Endothelial cell of umbilical vein (primary cell): ENCODE measurements at regions not wholly inside any gene's neighbourhood (a gene's known extent, or its start where the extent isn't known, plus 50 kb on each side); places are given as distances from the start of the nearest gene placed in this dataset.

Experiments
- BruUV-seq: library from RNA; stranded (reverse); fragments of 400-500 nt; replicated peaks from 2 replicates; lab custom pipeline; 2021; lab: Mats Ljungman, UMichigan
- CTCF ChIA-PET: fragments of 300-600, 350-600 bp; sonication (Branson Sonifier 250); formaldehyde crosslinking; loops from one replicate; lab custom pipeline; 2021; ENCODE audit warnings: antibody characterized with exemption, inconsistent platforms; lab: Charles Lee
- POLR2A ChIA-PET: fragments of 300-600, 350-600 bp; sonication (Branson Sonifier 250); formaldehyde crosslinking; loops from one replicate; lab custom pipeline; 2021; ENCODE audit warnings: antibody characterized with exemption, inconsistent platforms; lab: Charles Lee
- DNase-seq: peaks from one replicate; pipeline ENCODE4 v3.0.0-alpha.2; 2011; ENCODE audit warnings: low read depth, low spot score
- FAIRE-seq: peaks from 2 replicates; lab custom pipeline; 2011; peaks lifted over from hg19 to GRCh38; lab: Jason Lieb, UNC
- H2AFZ ChIP-seq: 2 replicates; pipeline ENCODE4 v1.6.0; 2012; ENCODE audit warnings: low read depth, low read length, control low read depth, inconsistent platforms
- H3K27ac ChIP-seq: 2 replicates; pipeline ENCODE4 v1.5.1; 2011; ENCODE audit warnings: low read depth, mild to moderate bottlenecking, control low read depth, low read length, moderate library complexity; ENCODE audit not compliant: insufficient read depth
- H3K27me3 ChIP-seq, 2 experiments: 2 replicates each; pipeline versions ENCODE4 v1.6.0 to v1.6.1; 2011; ENCODE audit warnings: low read length in 2 of 2, mixed read lengths in 1 of 2; ENCODE audit not compliant: control insufficient read depth in 2 of 2, insufficient read depth in 2 of 2
- H3K36me3 ChIP-seq, 2 experiments: 2 replicates in 1 of 2; 3 replicates in 1 of 2; pipeline ENCODE4 v1.5.1; 2011; ENCODE audit warnings: low read length in 2 of 2, mild to moderate bottlenecking in 1 of 2, moderate library complexity in 1 of 2; ENCODE audit not compliant: control insufficient read depth in 2 of 2, insufficient read depth in 2 of 2; ENCODE audit errors: extremely low read depth in 1 of 2
- H3K4me1 ChIP-seq: 3 replicates; pipeline ENCODE4 v1.5.1; 2011; ENCODE audit warnings: mild to moderate bottlenecking, low read length; ENCODE audit not compliant: control insufficient read depth, insufficient read depth; ENCODE audit errors: extremely low read depth
- H3K4me2 ChIP-seq: 2 replicates; pipeline ENCODE4 v1.6.1; 2011; ENCODE audit warnings: low read length, control low read depth, mixed read lengths; ENCODE audit not compliant: insufficient read depth
- H3K4me3 ChIP-seq, 3 experiments: fragments of 200-600 bp in 1 of 3; sonication (generic), shearing (Covaris generic) in 1 of 3; replicated peaks in 1 of 3; 2 replicates each; pipeline ENCODE4 v1.5.1; 2011 to 2016; ENCODE audit warnings: control low read depth in 3 of 3, low read length in 3 of 3, mild to moderate bottlenecking in 2 of 3, inconsistent platforms in 1 of 3, low read depth in 1 of 3, moderate library complexity in 1 of 3; ENCODE audit not compliant: insufficient read depth in 1 of 3
- H3K79me2 ChIP-seq: 2 replicates; pipeline ENCODE4 v1.6.0; 2012; ENCODE audit warnings: low read length, inconsistent platforms; ENCODE audit not compliant: control insufficient read depth, insufficient read depth
- H3K9ac ChIP-seq: replicated peaks from 2 replicates; pipeline ENCODE3; 2011; ENCODE audit warnings: low read length, control low read depth; ENCODE audit not compliant: insufficient read depth; ENCODE audit errors: extremely low read depth
- H3K9me1 ChIP-seq: replicated peaks from 3 replicates; pipeline ENCODE4 v1.6.0; 2011; ENCODE audit warnings: mild to moderate bottlenecking, low read length; ENCODE audit not compliant: control insufficient read depth, insufficient read depth; ENCODE audit errors: extremely low read depth
- H3K9me3 ChIP-seq: replicated peaks from 2 replicates; pipeline ENCODE4 v1.5.1; 2012; ENCODE audit warnings: low read length, inconsistent platforms; ENCODE audit not compliant: control insufficient read depth, insufficient read depth
- H4K20me1 ChIP-seq: replicated peaks from 2 replicates; pipeline ENCODE3; 2011; ENCODE audit warnings: mild to moderate bottlenecking, low read length; ENCODE audit not compliant: control insufficient read depth, insufficient read depth; ENCODE audit errors: extremely low read depth
- CTCF ChIP-seq, 2 donors: IDR thresholded peaks; 1 replicate in 1 of 2; 2 replicates in 1 of 2; pipeline ENCODE4 v1.5.1; 2011; ENCODE audit warnings: low read length in 2 of 2, mild to moderate bottlenecking in 2 of 2, moderate library complexity in 2 of 2, control low read depth in 1 of 2, inconsistent platforms in 1 of 2, low read depth in 1 of 2; ENCODE audit not compliant: insufficient read depth in 1 of 2; ENCODE audit errors: extremely low read depth in 1 of 2
- EZH2 ChIP-seq: IDR thresholded peaks from 2 replicates; pipeline ENCODE4 v1.6.1; 2012; ENCODE audit warnings: borderline replicate concordance, low read depth, mild to moderate bottlenecking, moderate library complexity, low read length, inconsistent platforms; ENCODE audit not compliant: severe bottlenecking
- FOS ChIP-seq: IDR thresholded peaks from 2 replicates; pipeline ENCODE4 v1.6.1; 2011; ENCODE audit warnings: mild to moderate bottlenecking, low read length, moderate library complexity, borderline replicate concordance; ENCODE audit not compliant: insufficient read depth
- GATA2 ChIP-seq: IDR thresholded peaks from 2 replicates; pipeline ENCODE4 v1.7.0; 2011; ENCODE audit warnings: low read depth, mild to moderate bottlenecking, moderate library complexity, mixed read lengths, low read length; ENCODE audit not compliant: insufficient read length, insufficient read depth
- JUN ChIP-seq: IDR thresholded peaks from 2 replicates; pipeline ENCODE4 v1.6.1; 2011; ENCODE audit warnings: borderline replicate concordance, low read depth; ENCODE audit not compliant: insufficient read length, insufficient read depth
- MAX ChIP-seq: IDR thresholded peaks from 2 replicates; pipeline ENCODE4 v1.6.1; 2011; ENCODE audit not compliant: insufficient read depth, insufficient read length
- MYC ChIP-seq: IDR thresholded peaks from one replicate; pipeline ENCODE4 v1.6.1; 2011; ENCODE audit warnings: mild to moderate bottlenecking, low read depth, low read length
- POLR2A ChIP-seq: IDR thresholded peaks from 2 replicates; pipeline ENCODE4 v1.6.1; 2012; ENCODE audit warnings: low read depth, mild to moderate bottlenecking, control low read depth, low read length
- POLR2AphosphoS5 ChIP-seq: IDR thresholded peaks from 2 replicates; pipeline ENCODE4 v1.6.1; 2012; ENCODE audit warnings: low read depth, mild to moderate bottlenecking, control low read depth, low read length, moderate library complexity; ENCODE audit not compliant: insufficient read depth
- dilution Hi-C: fragments of 300-500 bp; cut with MboI; formaldehyde crosslinking; loops from one replicate; pipeline ENCODE4 v1.15.0; 2019; ENCODE audit warnings: low sequenced_read_pairs; ENCODE audit not compliant: extremely low pct_ligation_motif_present
- intact Hi-C: fragments of 100-400 bp; cut with micrococcal nuclease; formaldehyde crosslinking; loops from one replicate; pipeline ENCODE4 v1.10.0; 2022

DNA sequence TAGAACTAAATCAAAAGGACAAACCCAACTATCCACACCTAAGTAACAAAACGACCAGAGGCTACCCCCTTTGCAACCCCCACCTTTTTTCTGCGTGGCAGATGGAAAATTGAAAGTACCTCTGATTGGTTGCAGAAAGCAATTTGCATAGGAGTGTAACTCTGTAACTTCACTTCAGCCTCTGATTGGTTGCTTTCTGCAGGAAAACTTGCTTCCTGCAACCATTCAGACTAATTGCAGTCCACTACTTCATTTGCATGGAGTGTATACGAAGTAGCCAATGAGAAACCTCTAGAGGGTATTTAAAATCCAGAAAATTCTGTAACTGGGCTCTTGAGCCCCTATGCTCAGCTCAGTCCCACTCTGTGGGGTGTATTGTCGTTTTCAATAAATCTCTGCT, 129.1 kb upstream of the OLIG3 start:
- CTCF ChIA-PET, result no interaction called here
- H3K9me1 ChIP-seq, result no peaks in the 10 kb centered on the region
- no peaks in the 10 kb centered on the region for H4K20me1 ChIP-seq
- TF ChIP-seq MYC (no peak), POLR2AphosphoS5 (no peak), FOS (no peak), MAX (no peak), CTCF (IDR thresholded peaks at IDR 0.05; ENCODE audit: extremely low read depth in 1 of 2, insufficient read depth in 1 of 2, low read depth in 1 of 2, low read length in 2 of 2) (no peak), EZH2 (no peak), JUN (no peak), GATA2 (no peak), POLR2A (no peak)
- no peak overlapping the region for H3K27ac ChIP-seq
- H3K4me3 ChIP-seq, result no peak overlapping the region
- H3K4me1 ChIP-seq, result no peaks in the 10 kb centered on the region
- FAIRE-seq (no peak), DNase-seq (no peak)
- no peak overlapping the region for H2AFZ ChIP-seq
- H3K9me3 ChIP-seq, result no peaks in the 10 kb centered on the region
- no peak overlapping the region for H3K4me2 ChIP-seq
- H3K79me2 ChIP-seq, result no peaks in the 10 kb centered on the region
- no TSS peak for BruUV-seq
- intact Hi-C loops (no loop called here), dilution Hi-C loops (no loop called here)
- POLR2A ChIA-PET, result no interaction called here
- H3K36me3 ChIP-seq, result no peaks in the 10 kb centered on the region
- peaks cover 0 to 5% of the 10 kb centered on the region in 2 experiments for H3K27me3 ChIP-seq
- no peak overlapping the region for H3K9ac ChIP-seq
